HAP-1 (cell line): ENCODE measurements at regions not wholly inside any gene's neighbourhood (a gene's known extent, or its start where the extent isn't known, plus 50 kb on each side); places are given as distances from the start of the nearest gene placed in this dataset.
"Not testable (repeated sequence)": the region's sequence is repeated elsewhere in the genome, so short reads cannot be mapped to it uniquely, and the experiment has no call there.

ENCODE experiments used
- DNase-seq, 2 experiments: peaks; one replicate each; pipeline ENCODE4 v3.0.0-alpha.2; 2016 to 2020; ENCODE audit warnings: low spot score in 2 of 2
- H3K27me3 ChIP-seq: fragments of 250-450 bp; sonication (Bioruptor Pico); 2 replicates; pipeline ENCODE4 v1.5.1; 2020; ENCODE audit warnings: low read depth, mild to moderate bottlenecking, moderate library complexity
- H3K36me3 ChIP-seq: fragments of 250-450 bp; sonication (Bioruptor Pico); replicated peaks from 2 replicates; pipeline ENCODE4 v1.5.1; 2020; ENCODE audit warnings: mild to moderate bottlenecking
- H3K4me1 ChIP-seq: fragments of 250-450 bp; sonication (Bioruptor Pico); 2 replicates; pipeline ENCODE4 v1.5.1; 2020; ENCODE audit warnings: mild to moderate bottlenecking
- H3K4me3 ChIP-seq: fragments of 250-450 bp; sonication (Bioruptor Pico); 2 replicates; pipeline ENCODE4 v1.5.1; 2020; ENCODE audit warnings: mild to moderate bottlenecking, moderate library complexity
- H3K9me3 ChIP-seq: fragments of 250-450 bp; sonication (Bioruptor Pico); 2 replicates; pipeline ENCODE4 v1.5.1; 2020; ENCODE audit warnings: mild to moderate bottlenecking, moderate library complexity
- in situ Hi-C: fragments of 300-500 bp; cut with MboI; formaldehyde crosslinking; loops from 3 replicates; pipeline ENCODE4 v1.14.3; 2020; ENCODE audit warnings: low sequenced_read_pairs, inconsistent platforms, mixed read lengths

DNA sequence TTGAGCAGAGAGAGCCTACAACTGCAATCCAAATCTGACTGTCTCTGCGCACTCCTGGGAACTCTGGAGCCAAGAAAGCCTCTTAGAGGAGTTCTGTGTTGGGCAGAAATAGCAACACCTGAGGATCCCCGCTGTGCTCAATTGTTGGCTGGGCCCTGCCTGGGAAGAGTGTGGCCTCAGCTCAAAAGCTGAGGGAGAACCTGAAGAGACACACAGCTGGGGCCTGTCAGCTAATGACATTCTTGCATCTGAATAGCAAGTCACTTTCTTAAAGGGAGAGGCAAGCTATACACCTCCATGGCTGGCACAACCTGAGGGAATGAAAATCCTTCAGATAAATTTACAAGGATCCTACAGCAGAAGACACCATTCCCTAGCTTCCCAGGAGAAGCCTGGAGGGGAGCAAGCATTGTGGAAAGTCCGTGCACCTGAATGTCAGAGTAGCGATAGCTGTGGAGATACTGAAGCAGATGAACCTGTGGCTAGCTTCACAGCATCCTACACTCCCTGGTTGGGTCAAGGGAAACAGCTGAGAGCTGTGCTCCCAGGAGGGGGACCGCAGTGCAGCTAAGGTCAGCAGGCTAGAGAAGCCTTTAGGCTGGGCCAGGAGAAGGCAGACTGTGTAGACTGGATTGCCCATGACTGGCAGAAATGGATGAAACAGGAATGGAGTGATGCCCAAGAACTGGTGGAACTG, 159.9 kb upstream of the PFN2 start:
- no peaks in the 10 kb centered on the region for H3K36me3 ChIP-seq
- peaks cover 3% of the 10 kb centered on the region for H3K4me1 ChIP-seq
- H3K27me3 ChIP-seq = no peaks in the 10 kb centered on the region
- DNase-seq = no peak
- in situ Hi-C loops = no loop called here
- no peaks in the 10 kb centered on the region for H3K9me3 ChIP-seq
- no peak overlapping the region for H3K4me3 ChIP-seq

DNA sequence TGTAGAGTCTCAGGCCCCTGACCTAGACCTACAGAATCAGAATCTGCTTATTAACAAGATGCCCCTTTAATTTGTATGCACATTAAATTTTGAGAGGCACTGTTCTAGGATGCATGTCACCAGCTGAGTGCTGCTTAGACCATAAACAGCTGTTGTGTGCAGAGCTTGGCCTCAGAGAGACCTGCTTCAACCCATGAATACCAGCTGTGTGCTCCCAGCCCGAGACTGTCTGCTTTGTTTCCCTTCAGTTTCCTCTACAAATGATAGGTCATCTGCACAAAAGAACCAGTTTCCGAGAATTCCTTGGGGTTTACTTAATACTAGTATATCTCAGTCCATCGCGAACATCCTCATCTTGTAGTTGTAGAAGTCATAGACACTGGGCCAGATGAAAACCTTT, 158.5 kb upstream of the PFN2 start:
- H3K4me3 ChIP-seq = no peak overlapping the region
- H3K36me3 ChIP-seq = no peaks in the 10 kb centered on the region
- H3K27me3 ChIP-seq = no peaks in the 10 kb centered on the region
- DNase-seq = no peak
- no peaks in the 10 kb centered on the region for H3K9me3 ChIP-seq
- in situ Hi-C loops = no loop called here
- H3K4me1 ChIP-seq = no peaks in the 10 kb centered on the region

DNA sequence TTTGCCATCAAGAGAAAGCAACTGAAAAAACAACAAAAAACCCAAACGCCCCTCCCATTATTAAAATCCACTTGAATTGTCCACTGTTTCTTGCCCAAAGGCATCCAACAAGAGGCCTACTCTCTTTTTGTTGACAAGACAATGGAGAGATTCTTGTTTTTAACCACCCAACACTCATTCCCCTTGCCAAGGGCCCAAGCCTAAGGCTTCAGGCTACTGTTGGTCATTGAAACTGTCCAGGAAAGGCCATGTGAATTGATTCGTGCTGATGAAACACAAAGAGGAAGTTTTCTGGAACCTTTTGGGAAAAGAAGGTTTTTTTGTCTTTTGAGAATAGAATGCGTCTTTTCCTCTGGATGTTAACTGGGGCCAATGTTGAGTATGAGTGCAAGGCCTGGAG, 157.4 kb upstream of the PFN2 start:
- no peaks in the 10 kb centered on the region for H3K9me3 ChIP-seq
- in situ Hi-C loops = no loop called here
- H3K4me3 ChIP-seq = no peak overlapping the region

DNA sequence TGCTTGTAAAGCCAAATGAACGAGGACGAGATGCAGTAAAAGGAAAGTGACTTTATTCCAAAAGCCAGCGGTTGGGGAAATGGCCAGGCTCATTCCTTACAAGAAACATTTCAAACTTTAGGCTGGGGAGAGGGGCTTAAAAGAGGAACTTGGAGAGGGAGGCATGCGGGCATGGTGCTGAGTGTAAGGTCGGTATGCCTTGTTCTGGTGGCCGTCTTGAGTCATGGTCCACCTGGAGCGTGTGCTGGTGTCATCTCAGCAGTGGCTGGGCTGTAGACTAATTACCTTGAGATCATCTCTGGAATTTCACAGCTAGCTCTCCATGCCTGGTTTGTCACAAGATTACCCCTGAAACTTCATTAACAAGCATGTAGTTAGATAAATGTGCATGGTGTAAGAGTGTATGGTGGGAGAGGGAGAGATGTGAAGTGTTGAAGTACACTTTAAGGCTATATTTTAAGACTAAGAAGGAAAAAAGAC, 156.4 kb upstream of the PFN2 start:
- no peaks in the 10 kb centered on the region for H3K36me3 ChIP-seq
- H3K4me3 ChIP-seq = no peak overlapping the region
- no peak for DNase-seq
- no peaks in the 10 kb centered on the region for H3K4me1 ChIP-seq
- in situ Hi-C loops = no loop called here
- H3K27me3 ChIP-seq = no peaks in the 10 kb centered on the region
- no peaks in the 10 kb centered on the region for H3K9me3 ChIP-seq

More for the DNA sequence above, 157.4 kb upstream of the PFN2 start:
- H3K27me3 ChIP-seq = no peaks in the 10 kb centered on the region
- H3K36me3 ChIP-seq = no peaks in the 10 kb centered on the region
- DNase-seq = no peak
- H3K4me1 ChIP-seq = no peaks in the 10 kb centered on the region

DNA sequence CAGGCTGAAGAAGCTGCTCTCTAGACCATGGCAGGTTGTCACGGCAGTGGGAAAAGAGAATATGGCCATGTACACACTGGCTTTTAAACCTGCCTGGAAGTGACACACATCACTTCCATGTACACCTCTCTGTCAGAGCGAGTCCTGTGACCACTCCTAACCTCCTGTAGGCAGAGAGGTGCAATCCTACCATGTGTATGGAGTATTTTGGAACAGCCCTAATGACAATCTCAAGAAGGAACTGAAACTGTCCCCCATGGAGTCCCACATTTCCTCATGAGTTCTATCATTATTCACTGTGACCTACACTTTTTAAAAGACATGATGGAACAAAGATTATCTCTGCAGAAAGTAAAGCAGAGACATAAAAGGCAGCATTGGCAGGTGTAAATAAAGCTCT, 153.4 kb upstream of the PFN2 start:
- Histone ChIP-seq H3K4me1 (no peaks in the 10 kb centered on the region), H3K36me3 (no peaks in the 10 kb centered on the region), H3K9me3 (no peaks in the 10 kb centered on the region), H3K27me3 (no peaks in the 10 kb centered on the region), H3K4me3 (no peak overlapping the region)
- in situ Hi-C loops = no loop called here
- DNase-seq = no peak

DNA sequence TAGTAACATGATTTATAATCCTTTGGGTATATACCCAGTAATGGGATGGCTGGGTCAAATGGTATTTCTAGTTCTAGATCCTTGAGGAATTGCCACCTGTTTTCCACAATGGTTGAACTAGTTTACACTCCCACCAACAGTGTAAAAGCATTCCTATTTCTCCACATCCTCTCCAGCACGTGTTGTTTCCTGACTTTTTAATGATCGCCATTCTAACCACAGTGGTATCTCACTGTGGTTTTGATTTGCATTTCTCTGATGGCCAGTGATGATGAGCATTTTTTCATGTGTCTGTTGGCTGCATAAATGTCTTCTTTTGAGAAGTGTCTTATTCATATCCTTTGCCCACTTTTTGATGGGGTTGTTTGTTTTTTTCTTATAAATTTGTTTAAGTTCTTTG, 152.6 kb upstream of the PFN2 start:
- DNase-seq, H3K4me1 ChIP-seq, in situ Hi-C loops, H3K36me3 ChIP-seq, H3K27me3 ChIP-seq, H3K9me3 ChIP-seq, H3K4me3 ChIP-seq: not testable (repeated sequence)

DNA sequence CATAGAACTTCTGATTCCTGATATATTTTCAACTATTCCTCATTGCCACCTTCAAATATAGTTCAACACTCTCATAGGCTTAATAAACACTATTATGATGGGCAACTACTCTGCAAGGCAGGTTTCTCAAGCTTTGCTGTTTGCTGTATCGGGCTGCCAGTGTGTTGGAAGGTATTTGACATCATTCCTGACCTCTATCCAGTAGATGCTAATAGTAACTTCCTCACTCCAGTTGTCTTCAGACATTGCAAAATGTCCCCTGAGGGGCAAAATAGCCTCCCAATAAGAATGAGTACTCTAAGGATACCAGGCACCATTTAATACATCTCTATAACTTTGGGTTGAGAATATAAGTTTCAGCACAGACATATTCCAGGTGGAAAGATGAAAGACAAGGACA, 147.5 kb upstream of the PFN2 start:
- peaks cover 8% of the 10 kb centered on the region for H3K4me1 ChIP-seq
- H3K36me3 ChIP-seq = no peaks in the 10 kb centered on the region
- H3K27me3 ChIP-seq = no peaks in the 10 kb centered on the region
- in situ Hi-C loops = no loop called here
- H3K4me3 ChIP-seq = no peak overlapping the region
- H3K9me3 ChIP-seq = no peaks in the 10 kb centered on the region
- no peak for DNase-seq

DNA sequence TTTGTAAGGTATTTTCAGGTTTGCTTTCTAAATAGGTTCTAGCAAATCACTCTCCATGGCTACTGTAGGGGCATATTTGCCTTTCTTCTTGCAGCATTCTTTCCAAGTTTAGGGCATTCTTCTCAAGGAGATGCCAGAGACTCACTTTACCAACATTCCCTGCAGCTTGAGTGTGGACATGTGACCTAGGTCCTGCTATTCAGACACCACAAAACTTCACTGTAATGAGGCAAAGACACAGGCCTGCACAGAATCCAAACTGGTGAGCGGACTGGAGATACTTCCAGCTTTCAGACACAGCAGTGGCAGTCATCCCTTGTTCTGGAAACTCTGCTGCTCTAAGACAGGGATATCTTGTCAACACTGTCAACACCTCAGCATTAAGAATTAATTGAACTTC, 146.4 kb upstream of the PFN2 start:
- peaks cover 8% of the 10 kb centered on the region for H3K4me1 ChIP-seq
- no peaks in the 10 kb centered on the region for H3K27me3 ChIP-seq
- no peaks in the 10 kb centered on the region for H3K36me3 ChIP-seq
- in situ Hi-C loops = no loop called here
- no peak overlapping the region for H3K4me3 ChIP-seq
- DNase-seq = no peak
- H3K9me3 ChIP-seq = no peaks in the 10 kb centered on the region

DNA sequence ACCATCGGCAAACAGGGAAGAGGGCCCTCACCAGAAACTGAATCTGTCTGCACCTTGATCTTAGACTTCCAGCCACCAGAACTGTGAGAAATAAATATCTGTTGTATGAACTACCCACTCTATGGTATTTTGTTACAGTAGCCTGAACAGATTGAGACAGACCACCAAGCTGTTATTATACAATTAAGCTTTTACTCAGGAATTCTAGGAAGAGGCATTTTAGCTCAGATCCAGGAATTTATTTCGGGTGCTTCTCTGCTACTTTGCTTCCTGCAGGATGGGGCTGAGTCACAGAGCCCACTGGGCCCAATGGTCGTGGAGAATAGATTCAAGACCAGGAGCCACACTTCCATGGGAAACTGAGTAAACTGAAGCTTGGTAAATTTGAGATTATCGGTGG, 145.5 kb upstream of the PFN2 start:
- Histone ChIP-seq H3K4me3 (no peak overlapping the region), H3K9me3 (no peaks in the 10 kb centered on the region), H3K27me3 (no peaks in the 10 kb centered on the region), H3K4me1 (peaks cover 8% of the 10 kb centered on the region), H3K36me3 (no peaks in the 10 kb centered on the region)
- in situ Hi-C loops = no loop called here
- DNase-seq = no peak

DNA sequence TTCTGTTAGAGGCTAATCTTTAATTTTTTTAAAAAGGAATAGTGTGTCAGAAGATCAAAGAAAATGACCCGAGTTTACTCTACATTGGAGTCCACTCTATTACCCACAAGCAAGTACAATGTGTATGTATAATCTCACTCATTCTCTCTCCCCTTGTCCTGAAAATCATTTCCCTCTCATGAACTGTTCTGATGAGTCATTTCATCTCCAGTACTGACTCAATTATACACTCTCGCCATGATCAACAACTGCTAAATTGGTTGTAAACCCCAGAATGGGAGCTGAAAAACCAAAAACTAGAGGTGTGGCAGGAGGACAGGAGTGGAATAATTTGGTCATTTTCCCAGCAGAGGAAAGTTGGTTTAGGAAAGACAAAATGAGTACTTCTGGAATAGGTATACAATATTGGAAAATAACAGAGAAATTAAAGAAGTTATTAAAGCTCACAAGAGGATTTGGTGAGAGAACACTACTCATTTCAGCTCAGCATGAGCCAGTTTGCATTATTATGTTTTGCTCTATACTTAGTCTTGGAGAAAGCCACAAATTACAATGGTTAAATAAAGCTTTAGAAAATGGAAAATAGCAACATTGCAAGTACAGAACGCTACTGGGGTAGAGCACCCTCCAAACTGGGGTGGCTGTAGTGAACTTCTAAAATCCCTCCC, 144.3 kb upstream of the PFN2 start:
- no peak for DNase-seq
- in situ Hi-C loops = no loop called here

DNA sequence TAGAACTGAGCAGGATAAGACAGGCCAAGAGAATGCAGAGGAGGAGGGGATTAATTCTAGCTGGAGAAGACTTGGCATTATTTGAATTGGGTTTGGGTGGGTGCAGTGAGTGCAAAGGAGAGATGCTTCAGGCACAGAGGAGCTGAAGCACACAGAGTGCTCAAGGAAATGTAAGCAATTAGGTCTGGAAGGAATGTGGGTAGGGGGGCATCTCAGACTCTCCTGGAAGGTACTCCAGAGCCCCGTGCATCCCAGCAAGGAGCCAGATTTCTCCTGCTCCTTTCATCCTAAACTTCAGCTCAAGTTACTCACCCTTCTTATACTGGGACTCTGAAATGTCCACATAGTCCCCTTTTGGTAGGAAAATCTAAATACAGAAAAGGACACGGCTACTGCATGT, 143.6 kb upstream of the PFN2 start:
- Histone ChIP-seq H3K4me3 (no peak overlapping the region), H3K4me1 (peaks cover 8% of the 10 kb centered on the region), H3K9me3 (no peaks in the 10 kb centered on the region), H3K27me3 (no peaks in the 10 kb centered on the region), H3K36me3 (no peaks in the 10 kb centered on the region)
- no peak for DNase-seq
- in situ Hi-C loops = no loop called here

More for the DNA sequence above, 144.3 kb upstream of the PFN2 start:
- no peaks in the 10 kb centered on the region for H3K27me3 ChIP-seq
- H3K4me3 ChIP-seq = no peak overlapping the region
- no peaks in the 10 kb centered on the region for H3K36me3 ChIP-seq
- peaks cover 8% of the 10 kb centered on the region for H3K4me1 ChIP-seq
- H3K9me3 ChIP-seq = no peaks in the 10 kb centered on the region

DNA sequence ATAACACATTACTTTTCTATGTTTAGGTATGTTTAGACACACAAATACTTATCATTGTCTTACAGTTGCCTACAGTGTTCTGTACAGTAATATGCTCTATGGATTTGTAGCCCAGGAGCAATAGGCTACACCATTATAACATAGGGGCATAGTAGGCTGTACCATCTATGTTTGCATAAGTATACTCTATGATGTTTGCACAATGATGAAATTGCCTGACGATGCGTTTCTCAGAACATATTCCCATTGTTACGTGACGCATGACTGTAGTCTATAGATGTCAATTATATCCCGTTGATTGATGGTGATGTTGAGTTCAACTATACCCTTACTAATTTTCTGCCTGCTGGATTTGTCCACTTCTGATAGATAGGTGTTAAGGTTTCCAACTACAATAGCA, 139.4 kb upstream of the PFN2 start:
- no peaks in the 10 kb centered on the region for H3K4me1 ChIP-seq
- in situ Hi-C loops = no loop called here
- DNase-seq = no peak
- H3K27me3 ChIP-seq = no peaks in the 10 kb centered on the region
- no peak overlapping the region for H3K4me3 ChIP-seq
- H3K36me3 ChIP-seq = no peaks in the 10 kb centered on the region
- H3K9me3 ChIP-seq = no peaks in the 10 kb centered on the region

DNA sequence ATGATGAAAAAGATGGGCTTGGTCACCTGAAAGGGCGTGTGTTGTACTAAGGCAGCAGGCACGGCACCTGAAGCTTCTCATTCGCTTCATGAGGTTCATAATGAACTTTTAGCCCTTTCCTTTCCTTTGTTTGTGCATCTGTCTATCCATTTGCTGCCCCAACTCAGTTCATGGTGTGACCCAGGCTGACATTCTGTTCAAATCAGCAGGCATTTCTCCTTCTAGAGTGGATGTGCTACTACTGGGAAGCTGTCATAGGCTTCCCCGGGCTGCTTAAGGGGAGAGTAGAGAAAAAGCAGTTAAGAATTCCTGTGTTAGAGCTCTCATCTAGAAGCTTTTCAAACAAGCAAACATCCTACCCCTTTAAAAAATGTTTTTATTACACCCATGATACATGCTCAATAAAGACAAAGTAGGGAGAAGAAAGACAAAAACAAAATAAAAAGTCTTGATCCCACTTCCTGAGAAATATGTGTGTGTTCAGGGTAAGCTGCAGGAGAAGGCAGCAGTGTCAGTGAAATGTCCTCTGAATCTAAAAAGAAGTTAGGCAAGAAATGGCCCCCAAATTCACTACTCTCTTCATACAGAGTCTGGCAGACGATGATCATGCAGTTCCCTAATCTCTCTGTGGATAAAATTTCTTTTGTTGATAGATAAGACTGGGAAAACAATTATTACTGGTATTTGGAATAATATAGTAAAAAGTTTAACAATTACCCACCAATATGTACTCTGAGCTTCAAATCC, 136.9 kb upstream of the PFN2 start:
- no peaks in the 10 kb centered on the region for H3K4me1 ChIP-seq
- H3K27me3 ChIP-seq = no peaks in the 10 kb centered on the region
- no peaks in the 10 kb centered on the region for H3K9me3 ChIP-seq
- no peak overlapping the region for H3K4me3 ChIP-seq
- in situ Hi-C loops = no loop called here
- H3K36me3 ChIP-seq = no peaks in the 10 kb centered on the region
- DNase-seq = no peak

DNA sequence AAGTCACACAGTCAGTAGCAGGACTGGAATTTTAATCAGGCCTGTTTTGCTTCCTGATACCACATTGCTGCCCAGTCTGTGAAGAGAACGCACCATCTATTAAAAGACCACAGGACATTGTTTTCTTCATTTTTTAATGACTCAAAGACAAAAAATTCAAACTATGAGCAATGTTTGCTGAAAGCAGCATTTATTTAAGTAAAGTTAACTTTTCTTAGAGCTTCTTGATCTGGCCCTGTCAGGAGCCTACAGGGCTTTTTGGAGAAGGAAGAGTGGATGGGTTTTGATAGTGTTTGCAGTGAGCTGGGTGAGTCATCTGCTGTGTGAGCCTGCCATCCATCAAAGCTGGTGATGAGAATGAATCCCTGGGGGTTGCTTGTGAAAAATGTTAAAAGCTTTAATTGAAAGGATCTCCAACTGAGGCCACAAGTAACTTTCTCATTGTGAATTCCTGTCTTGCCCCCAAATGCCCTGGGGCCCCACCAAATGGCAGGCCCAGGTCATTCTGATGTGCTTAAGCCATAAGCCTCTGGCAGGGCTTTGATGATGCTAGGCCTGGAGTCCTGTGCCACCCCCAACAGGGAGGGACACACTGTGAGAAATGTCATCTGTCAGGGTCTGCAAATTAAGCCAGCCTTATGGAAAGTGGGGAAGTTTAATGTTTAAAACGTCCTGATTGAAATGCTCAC, 136.2 kb upstream of the PFN2 start:
- H3K27me3 ChIP-seq = no peaks in the 10 kb centered on the region
- DNase-seq = peak; percentile 30 to 53
- H3K36me3 ChIP-seq = no peaks in the 10 kb centered on the region
- in situ Hi-C loops = no loop called here
- no peaks in the 10 kb centered on the region for H3K9me3 ChIP-seq
- H3K4me1 ChIP-seq = no peaks in the 10 kb centered on the region
- H3K4me3 ChIP-seq = no peak overlapping the region
